ENCODE measurements at regions not wholly inside any gene's neighbourhood (a gene's known extent, or its start where the extent isn't known, plus 50 kb on each side); places are given as distances from the start of the nearest gene placed in this dataset.
"Not testable (repeated sequence)": the region's sequence is repeated elsewhere in the genome, so short reads cannot be mapped to it uniquely, and the experiment has no call there.

DNA sequence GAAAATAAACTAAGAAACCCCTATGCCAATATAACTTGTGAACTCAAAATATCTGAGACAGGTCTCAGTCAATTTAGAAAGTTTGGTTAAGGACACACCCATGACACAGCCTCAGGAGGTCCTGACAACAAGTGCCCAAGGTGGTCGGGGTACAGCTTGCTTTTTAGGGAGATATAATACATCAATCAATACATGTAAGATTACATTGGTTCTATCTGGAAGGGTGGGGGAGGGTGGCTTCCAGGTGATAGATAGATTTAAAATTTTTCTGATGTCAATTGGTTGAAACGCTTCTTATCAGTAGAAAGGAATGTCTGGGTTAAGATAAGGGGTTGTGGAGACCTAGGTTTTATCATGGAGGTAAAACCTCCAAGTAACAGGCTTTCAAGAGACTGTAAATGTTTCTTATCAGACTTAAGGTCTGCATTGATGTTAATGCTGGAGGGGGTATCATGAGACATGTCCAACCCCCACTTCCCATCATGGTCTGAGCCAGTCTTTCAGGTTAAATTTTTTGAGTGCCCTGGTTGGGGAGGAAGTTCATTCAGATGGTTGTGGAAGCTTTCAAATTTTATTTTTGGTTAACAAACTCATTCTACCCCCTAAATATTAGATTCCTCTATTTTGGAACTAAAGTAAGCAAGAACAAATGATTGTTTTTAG, 82.0 kb upstream of the RASSF8 start:
- DNase-seq (ENCODE audit: low spot score): no peak

DNA sequence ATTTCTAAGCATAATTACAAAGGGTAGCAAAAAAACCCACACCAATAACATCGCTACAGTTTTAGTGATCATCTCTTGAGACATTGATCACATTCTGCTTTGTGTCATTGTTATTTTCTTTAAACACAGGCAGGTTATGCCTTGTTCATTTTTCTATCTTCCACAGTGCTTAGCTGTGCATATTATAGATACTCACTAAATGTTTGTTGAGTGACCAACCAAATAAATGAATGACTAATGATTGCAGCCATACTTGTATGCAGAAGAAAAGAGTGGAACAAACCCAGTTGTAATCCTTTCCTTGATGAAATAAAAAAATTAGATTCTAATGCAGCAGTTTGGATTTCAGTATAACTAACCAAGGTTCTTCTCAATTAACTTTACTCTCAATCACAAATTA, 81.0 kb upstream of the RASSF8 start:
- DNase-seq (ENCODE audit: low spot score): no peak

- no peak for DNase-seq (ENCODE audit: low spot score)
Measured at GRCh38 chr12:25882266-25882665, 76.2 kb upstream of the RASSF8 start.

- no peak for DNase-seq (ENCODE audit: low spot score)
Measured at GRCh38 chr12:25883026-25883916, 75.2 kb upstream of the RASSF8 start.

GRCh38 chr12:25884024-25884919, 74.2 kb upstream of the RASSF8 start:
- no peak for DNase-seq (ENCODE audit: low spot score)

DNA sequence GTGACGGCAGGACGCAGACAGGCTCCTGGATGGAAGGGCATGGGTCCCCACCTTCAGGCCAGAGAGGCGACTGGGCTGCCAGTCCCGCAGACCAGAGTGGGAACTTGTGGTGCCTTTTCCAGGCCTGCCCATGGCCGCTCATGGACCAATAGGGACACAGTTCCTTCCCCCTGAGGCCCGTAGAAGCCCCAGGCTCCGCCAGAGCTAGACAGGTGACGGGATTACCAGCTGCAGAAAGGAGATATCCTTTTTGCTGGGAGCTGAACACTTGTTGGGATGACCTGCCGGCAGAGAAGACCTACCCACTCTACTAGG, 73.6 kb upstream of the RASSF8 start:
- no peak for DNase-seq (ENCODE audit: low spot score)

- DNase-seq (ENCODE audit: low spot score): no peak
Measured at GRCh38 chr12:25886396-25886795, 72.1 kb upstream of the RASSF8 start.

DNA sequence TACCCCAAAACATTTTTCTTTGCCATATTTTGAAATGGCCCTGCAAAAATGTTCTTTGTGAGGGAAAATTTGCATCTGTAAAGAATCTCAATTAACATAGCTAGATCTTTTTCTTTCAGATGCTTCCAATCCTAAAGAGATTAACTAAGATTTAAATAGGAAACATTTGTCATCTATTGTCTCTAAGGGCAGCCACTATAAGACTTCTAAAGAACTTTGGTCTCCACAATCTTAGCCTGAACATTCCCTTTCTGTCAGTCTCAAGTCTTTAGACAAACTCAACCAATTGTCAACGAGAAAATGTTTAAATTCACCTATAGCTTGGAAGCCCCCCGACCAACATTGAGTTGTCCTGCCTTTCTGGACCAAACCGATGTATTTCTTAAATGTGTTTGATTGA, 71.1 kb upstream of the RASSF8 start:
- DNase-seq (ENCODE audit: low spot score): no peak

DNA sequence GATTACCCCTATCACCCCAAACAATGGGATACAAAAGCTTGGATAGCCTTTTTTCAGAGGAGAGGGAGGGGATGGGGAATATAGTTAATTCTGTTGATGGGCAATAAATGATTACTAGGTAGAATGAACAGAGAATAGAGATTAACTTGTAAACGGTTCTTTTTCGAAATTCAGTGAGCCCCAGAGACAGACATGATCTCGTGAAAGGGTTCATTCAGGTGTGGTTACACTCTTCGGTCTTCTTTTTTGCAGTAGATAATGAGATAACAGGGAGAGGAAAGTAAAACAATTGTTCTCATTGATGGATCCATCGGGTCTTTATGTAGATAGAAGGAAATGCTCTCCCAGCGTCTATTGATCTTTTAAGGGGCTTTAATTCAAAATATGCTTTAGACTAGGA, 69.3 kb upstream of the RASSF8 start:
- no peak for DNase-seq (ENCODE audit: low spot score)

DNA sequence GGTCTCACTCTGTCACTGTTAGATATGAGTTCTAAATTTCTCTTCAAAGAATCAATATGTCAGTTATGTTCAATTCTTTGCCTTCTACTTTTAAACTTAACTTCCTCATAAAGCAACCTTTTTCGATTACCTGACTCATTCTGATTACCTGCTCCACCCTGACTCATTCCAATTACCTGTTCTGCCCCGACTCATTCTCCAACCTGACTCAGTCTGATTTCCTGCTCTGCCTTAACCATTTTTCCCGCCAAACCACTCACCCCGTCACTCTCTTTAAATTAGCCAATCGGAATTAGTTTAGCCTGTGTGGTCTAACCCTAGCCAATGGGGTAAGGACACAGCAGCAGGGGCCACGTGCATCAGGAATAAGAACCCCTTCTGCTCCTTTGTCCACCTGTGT, 67.4 kb upstream of the RASSF8 start:
- DNase-seq (ENCODE audit: low spot score): not testable (repeated sequence)

GRCh38 chr12:25894759-25895158, 63.7 kb upstream of the RASSF8 start:
- DNase-seq (ENCODE audit: low spot score): no peak

DNA sequence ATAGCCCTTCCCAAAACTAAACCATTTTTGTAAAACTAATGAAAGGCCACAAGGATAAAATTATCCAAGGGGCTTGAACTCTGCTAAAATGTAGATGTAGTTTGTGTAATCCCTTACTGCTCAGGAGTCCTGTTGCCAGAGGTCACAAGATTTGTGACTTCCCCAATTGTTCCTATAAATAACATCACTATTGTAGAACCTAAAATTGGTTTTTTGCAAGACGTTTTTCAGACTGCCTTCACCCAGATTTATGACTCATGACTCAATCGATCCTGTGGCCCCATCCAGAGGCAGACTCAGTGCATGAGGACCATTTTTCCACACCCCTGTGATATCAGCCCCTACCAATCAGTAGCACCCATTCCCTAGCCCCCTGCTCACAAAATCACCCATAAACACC, 61.5 kb upstream of the RASSF8 start:
- DNase-seq (ENCODE audit: low spot score): no peak

GRCh38 chr12:25903603-25904245, 54.8 kb upstream of the RASSF8 start:
- DNase-seq (ENCODE audit: low spot score): no peak

- no peak for DNase-seq (ENCODE audit: low spot score)
Measured at GRCh38 chr12:25904442-25904841, 54.0 kb upstream of the RASSF8 start.

- DNase-seq (ENCODE audit: low spot score): no peak
Measured at GRCh38 chr12:25906651-25907340, 51.7 kb upstream of the RASSF8 start.

Data from HuH-7.5 (cell line).